AG09309 (cell line): ENCODE measurements at regions not wholly inside any gene's neighbourhood (a gene's known extent, or its start where the extent isn't known, plus 50 kb on each side); places are given as distances from the start of the nearest gene placed in this dataset.
"Not testable (repeated sequence)": the region's sequence is repeated elsewhere in the genome, so short reads cannot be mapped to it uniquely, and the experiment has no call there.

Source experiments
- DNase-seq: peaks from one replicate; pipeline ENCODE4 v3.0.0-alpha.2; 2010; ENCODE audit warnings: low read depth
- H3K4me3 ChIP-seq: 2 replicates; pipeline ENCODE4 v1.5.1; 2011; ENCODE audit warnings: mild to moderate bottlenecking, low read depth, low read length, moderate library complexity; ENCODE audit not compliant: control insufficient read depth
- CTCF ChIP-seq: IDR thresholded peaks from 2 replicates; pipeline ENCODE4 v1.5.1; 2011; ENCODE audit warnings: mild to moderate bottlenecking, low read depth, low read length, inconsistent platforms; ENCODE audit not compliant: insufficient read depth, control insufficient read depth; ENCODE audit errors: missing control alignments

GRCh38 chr2:58334414-58334813, 93.3 kb upstream of the FANCL start:
- DNase-seq: no peak
- no peak overlapping the region for H3K4me3 ChIP-seq

GRCh38 chr2:58325296-58325895, 84.3 kb upstream of the FANCL start:
- not testable (repeated sequence) for H3K4me3 ChIP-seq, DNase-seq

More at GRCh38 chr2:58334414-58334813, 93.3 kb upstream of the FANCL start:
- TF ChIP-seq CTCF: no peak

- no peak overlapping the region for H3K4me3 ChIP-seq
- no peak for DNase-seq
- no peak for TF ChIP-seq CTCF
Observed at GRCh38 chr2:58319481-58319880, 78.4 kb upstream of the FANCL start.

- DNase-seq, H3K4me3 ChIP-seq: not testable (repeated sequence)
Observed at GRCh38 chr2:58318949-58319348, 77.8 kb upstream of the FANCL start.

- TF ChIP-seq CTCF: no peak
- DNase-seq: no peak
- H3K4me3 ChIP-seq: no peak overlapping the region
Observed at GRCh38 chr2:58313926-58314325, 72.8 kb upstream of the FANCL start.

- TF ChIP-seq CTCF: no peak
- no peak for DNase-seq
- H3K4me3 ChIP-seq: no peak overlapping the region
Observed at GRCh38 chr2:58308435-58308834, 67.3 kb upstream of the FANCL start.

GRCh38 chr2:58304843-58305242, 63.7 kb upstream of the FANCL start:
- DNase-seq: no peak
- no peak overlapping the region for H3K4me3 ChIP-seq
- no peak for TF ChIP-seq CTCF

GRCh38 chr2:58299123-58299522, 58.0 kb upstream of the FANCL start:
- no peak for DNase-seq
- no peak overlapping the region for H3K4me3 ChIP-seq
- TF ChIP-seq CTCF: no peak
